ENCODE measurements at regions not wholly inside any gene's neighbourhood (a gene's known extent, or its start where the extent isn't known, plus 50 kb on each side); places are given as distances from the start of the nearest gene placed in this dataset.

- Histone ChIP-seq H3K27ac (ENCODE audit: insufficient read depth, low read length) (no peak overlapping the region), H2AK5ac (ENCODE audit: low read depth, low read length) (no peak overlapping the region), H4K5ac (ENCODE audit: low read depth, low read length) (no peak overlapping the region), H3K4me3 (ENCODE audit: insufficient read depth, low read depth, low read length) (no peak overlapping the region), H3K27me3 (ENCODE audit: control insufficient read depth, insufficient read depth, low read length) (no peaks in the 10 kb centered on the region; the same call in 1 of the 2 replicates), H3K18ac (ENCODE audit: low read depth, low read length) (no peak overlapping the region), H4K91ac (ENCODE audit: insufficient read depth, low read depth, low read length) (no peak overlapping the region), H3K23ac (ENCODE audit: low read depth, low read length) (no peak overlapping the region), H2BK20ac (ENCODE audit: low read depth, low read length) (no peak overlapping the region), H3K56ac (ENCODE audit: extremely low read depth, insufficient read depth, low read length) (no peak overlapping the region), H3K36me3 (ENCODE audit: control insufficient read depth, insufficient read depth, low read length) (no peaks in the 10 kb centered on the region), H2BK15ac (ENCODE audit: low read depth, low read length) (no peak overlapping the region), H2AK9ac (replicated peaks; ENCODE audit: low read depth, low read length, poor library complexity) (no peak overlapping the region), H3K9ac (ENCODE audit: low read depth, low read length) (no peak overlapping the region), H3K9me1 (ENCODE audit: insufficient read depth, low read length) (no peaks in the 10 kb centered on the region), H2BK5ac (ENCODE audit: low read depth, low read length, poor library complexity, severe bottlenecking) (no peak overlapping the region), H2BK120ac (ENCODE audit: low read depth, low read length) (no peak overlapping the region), H3K4ac (ENCODE audit: low read depth, low read length) (no peak overlapping the region), H3K4me1 (ENCODE audit: control insufficient read depth, insufficient read depth, low read length) (no peaks in the 10 kb centered on the region), H4K20me1 (ENCODE audit: insufficient read depth, low read length) (no peaks in the 10 kb centered on the region), H3K4me2 (ENCODE audit: low read depth, low read length) (no peak overlapping the region), H4K8ac (ENCODE audit: low read depth in 2 of 2, low read length in 2 of 2) (no peak overlapping the region), H2AFZ (replicated peaks; ENCODE audit: low read length, poor library complexity) (no peak overlapping the region), H3K9me3 (ENCODE audit: control insufficient read depth, insufficient read depth, low read length) (no peaks in the 10 kb centered on the region), H3K14ac (replicated peaks; ENCODE audit: low read depth, low read length) (no peak overlapping the region), H3K79me1 (ENCODE audit: low read depth in 1 of 2, low read length in 2 of 2) (no peaks in the 10 kb centered on the region)
- TF ChIP-seq RCOR1 (IDR thresholded peaks at IDR 0.05; ENCODE audit: insufficient replicate concordance, low read length) (no peak), MAFK (IDR thresholded peaks at IDR 0.05; ENCODE audit: low read depth, low read length) (no peak), MXI1 (IDR thresholded peaks at IDR 0.05; ENCODE audit: borderline replicate concordance, low read depth, low read length) (no peak), NFE2L2 (IDR thresholded peaks at IDR 0.05; ENCODE audit: low read depth, low read length) (no peak), RAD21 (IDR thresholded peaks at IDR 0.05; ENCODE audit: low read length) (no peak), RFX5 (IDR thresholded peaks at IDR 0.05; ENCODE audit: low read depth, low read length) (no peak), ELK1 (IDR thresholded peaks at IDR 0.05; ENCODE audit: borderline replicate concordance, low read depth, low read length) (no peak), POLR2A (IDR thresholded peaks at IDR 0.05; ENCODE audit: low read depth, low read length) (no peak), MAZ (IDR thresholded peaks at IDR 0.05; ENCODE audit: borderline replicate concordance, low read depth, low read length) (no peak), BHLHE40 (IDR thresholded peaks at IDR 0.05; ENCODE audit: low read depth, low read length) (no peak), CHD1 (IDR thresholded peaks at IDR 0.05; ENCODE audit: low read depth, low read length) (no peak), SMC3 (IDR thresholded peaks at IDR 0.05; ENCODE audit: low read depth, low read length) (no peak), CEBPB (IDR thresholded peaks at IDR 0.05; ENCODE audit: low read depth, low read length) (no peak), CTCF (conservative IDR thresholded peaks at IDR 0.05; ENCODE audit: low read depth, low read length) (no peak), FOS (IDR thresholded peaks at IDR 0.05; ENCODE audit: low read depth, low read length) (no peak)
- TF ChIP-seq, protein P1, sequence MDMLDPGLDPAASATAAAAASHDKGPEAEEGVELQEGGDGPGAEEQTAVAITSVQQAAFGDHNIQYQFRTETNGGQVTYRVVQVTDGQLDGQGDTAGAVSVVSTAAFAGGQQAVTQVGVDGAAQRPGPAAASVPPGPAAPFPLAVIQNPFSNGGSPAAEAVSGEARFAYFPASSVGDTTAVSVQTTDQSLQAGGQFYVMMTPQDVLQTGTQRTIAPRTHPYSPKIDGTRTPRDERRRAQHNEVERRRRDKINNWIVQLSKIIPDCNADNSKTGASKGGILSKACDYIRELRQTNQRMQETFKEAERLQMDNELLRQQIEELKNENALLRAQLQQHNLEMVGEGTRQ (IDR thresholded peaks at IDR 0.05; ENCODE audit: low read depth, low read length) = no peak
- dilution Hi-C loops (cut with HindIII; ENCODE audit: low sequenced_read_pairs, unreplicated experiment) = no loop called here
- ChIA-PET POLR2A (ENCODE audit: unreplicated experiment) (no interaction called here), CTCF (no interaction called here)
- no peak for ATAC-seq (ENCODE audit: low read depth)
- DNase-seq = no peak
- in situ Hi-C loops (cut with MboI; ENCODE audit: low sequenced_read_pairs) = no loop called here
- intact Hi-C loops (cut with micrococcal nuclease) = loop anchor here (5.0 kb wide), 1 partner anchor 49 kb away; no protein-coding TSS in a partner anchor
- WGBS, 2 experiments (ENCODE audit: extremely low coverage in 2 of 2, insufficient read length in 1 of 2) = no CpG with 5 or more reads among the region's 1 CpG
- BruUV-seq (replicated peaks) = no TSS peak
These were observed 181.5 kb downstream of the FAM76B start for GRCh38 chr11:95608093-95608492.

All from IMR-90 (cell line).